NCI-H2171 (cell line): ENCODE measurements at regions not wholly inside any gene's neighbourhood (a gene's known extent, or its start where the extent isn't known, plus 50 kb on each side); places are given as distances from the start of the nearest gene placed in this dataset.
"Not testable (repeated sequence)": the region's sequence is repeated elsewhere in the genome, so short reads cannot be mapped to it uniquely, and the experiment has no call there.

Experiments
- DNase-seq: peaks from one replicate; lab custom pipeline; 2025; lab: John Stamatoyannopoulos, UW

- no peak for DNase-seq
These were observed 598.3 kb downstream of the EFNA5 start for GRCh38 chr5:107072440-107072839.

- no peak for DNase-seq
These were observed 602.0 kb downstream of the EFNA5 start for GRCh38 chr5:107068782-107069181.

- no peak for DNase-seq
These were observed 603.3 kb downstream of the EFNA5 start for GRCh38 chr5:107067395-107067794.

- DNase-seq: no peak
These were observed 607.2 kb downstream of the EFNA5 start for GRCh38 chr5:107063511-107063910.

GRCh38 chr5:107058803-107059202 is 611.9 kb downstream of the EFNA5 start:
- no peak for DNase-seq

GRCh38 chr5:107058235-107058634 is 612.5 kb downstream of the EFNA5 start:
- no peak for DNase-seq

GRCh38 chr5:107056278-107056677 is 614.5 kb downstream of the EFNA5 start:
- DNase-seq: no peak

GRCh38 chr5:107047048-107047447 is 623.7 kb downstream of the EFNA5 start:
- DNase-seq: no peak

- DNase-seq: no peak
These were observed 627.1 kb downstream of the EFNA5 start for GRCh38 chr5:107043665-107044064.

GRCh38 chr5:107040907-107041306 is 629.8 kb downstream of the EFNA5 start:
- DNase-seq: no peak

- DNase-seq: no peak
These were observed 638.1 kb downstream of the EFNA5 start for GRCh38 chr5:107032629-107033028.

- DNase-seq: no peak
These were observed 641.8 kb downstream of the EFNA5 start for GRCh38 chr5:107028938-107029337.

- no peak for DNase-seq
These were observed 644.8 kb downstream of the EFNA5 start for GRCh38 chr5:107025712-107026497.

GRCh38 chr5:107023732-107024131 is 647.0 kb downstream of the EFNA5 start:
- no peak for DNase-seq

- no peak for DNase-seq
These were observed 649.2 kb downstream of the EFNA5 start for GRCh38 chr5:107021575-107021974.

GRCh38 chr5:107020626-107021025 is 650.1 kb downstream of the EFNA5 start:
- DNase-seq: no peak

- no peak for DNase-seq
These were observed 653.1 kb downstream of the EFNA5 start for GRCh38 chr5:107017616-107018015.

- no peak for DNase-seq
These were observed 658.4 kb downstream of the EFNA5 start for GRCh38 chr5:107012371-107012770.

- peak; percentile 77 for DNase-seq
These were observed 659.1 kb downstream of the EFNA5 start for GRCh38 chr5:107011605-107012004.

GRCh38 chr5:107010060-107010459 is 660.7 kb downstream of the EFNA5 start:
- DNase-seq: no peak

- no peak for DNase-seq
These were observed 665.1 kb downstream of the EFNA5 start for GRCh38 chr5:107005653-107006052.

GRCh38 chr5:107005161-107005560 is 665.6 kb downstream of the EFNA5 start:
- no peak for DNase-seq

GRCh38 chr5:107002115-107002514 is 668.6 kb downstream of the EFNA5 start:
- DNase-seq: no peak

GRCh38 chr5:106999506-106999905 is 671.2 kb downstream of the EFNA5 start:
- not testable (repeated sequence) for DNase-seq
